SK-N-SH treated with all-trans-retinoic acid at 6 μM for 48 hours (cell line): ENCODE measurements at regions not wholly inside any gene's neighbourhood (a gene's known extent, or its start where the extent isn't known, plus 50 kb on each side); places are given as distances from the start of the nearest gene placed in this dataset.

ENCODE experiments used
- ATAC-seq: fragments of 200-7000 bp; cut with Tn5 transposase; 3 replicates; pipeline ENCODE4 v1.9.1; 2020; ENCODE audit warnings: mild to moderate bottlenecking, moderate library complexity
- ARNTL ChIP-seq: fragments of 450-650 bp; formaldehyde crosslinking; IDR thresholded peaks from 2 replicates; pipeline ENCODE4 v1.5.0; 2020; ENCODE audit warnings: low read depth, mild to moderate bottlenecking, moderate library complexity, borderline replicate concordance
- BACH2 ChIP-seq: fragments of 250-450 bp; sonication (Bioruptor Pico); IDR thresholded peaks from 2 replicates; pipeline ENCODE4 v1.9.0; 2021; ENCODE audit warnings: mild to moderate bottlenecking, borderline replicate concordance
- CREB5 ChIP-seq: fragments of 250-450 bp; sonication (Bioruptor Pico); IDR thresholded peaks from 2 replicates; pipeline ENCODE4 v1.5.1; 2020; ENCODE audit warnings: low read depth, mild to moderate bottlenecking, moderate library complexity
- CSDC2 ChIP-seq: fragments of 250-450 bp; sonication (Bioruptor Pico); IDR thresholded peaks from 2 replicates; pipeline ENCODE4 v1.5.0; 2020; ENCODE audit warnings: mild to moderate bottlenecking, moderate library complexity
- ESRRG ChIP-seq: fragments of 250-450 bp; sonication (Bioruptor Pico); IDR thresholded peaks from 2 replicates; pipeline ENCODE4 v1.6.1; 2021; ENCODE audit warnings: mild to moderate bottlenecking
- GLIS3 ChIP-seq: fragments of 250-450 bp; sonication (Bioruptor Pico); IDR thresholded peaks from 2 replicates; pipeline ENCODE4 v1.5.0; 2020; ENCODE audit warnings: mild to moderate bottlenecking, moderate library complexity
- ISL1 ChIP-seq: fragments of 250-450 bp; sonication (Bioruptor Pico); IDR thresholded peaks from 2 replicates; pipeline ENCODE4 v2.1.2; 2022; ENCODE audit warnings: mild to moderate bottlenecking, moderate library complexity
- OSR1 ChIP-seq: fragments of 250-450 bp; sonication (Bioruptor Pico); IDR thresholded peaks from 2 replicates; pipeline ENCODE4 v1.8.0; 2022; ENCODE audit warnings: moderate library complexity, mild to moderate bottlenecking, inconsistent platforms
- POU6F1 ChIP-seq: fragments of 250-450 bp; sonication (Bioruptor Pico); IDR thresholded peaks from 2 replicates; pipeline ENCODE4 v1.8.0; 2021; ENCODE audit warnings: low read depth, mild to moderate bottlenecking, moderate library complexity, borderline replicate concordance
- PPARA ChIP-seq: fragments of 250-450 bp; sonication (Bioruptor Pico); IDR thresholded peaks from 2 replicates; pipeline ENCODE4 v1.5.0; 2020; ENCODE audit warnings: mild to moderate bottlenecking, borderline replicate concordance
- RARB ChIP-seq: fragments of 250-450 bp; sonication (Bioruptor Pico); IDR thresholded peaks from 2 replicates; pipeline ENCODE4 v1.8.0; 2021; ENCODE audit warnings: mild to moderate bottlenecking, moderate library complexity
- SNAI2 ChIP-seq: fragments of 250-450 bp; sonication (Bioruptor Pico); IDR thresholded peaks from 2 replicates; pipeline ENCODE4 v1.5.0; 2020; ENCODE audit warnings: mild to moderate bottlenecking, moderate library complexity
- TCF4 ChIP-seq: fragments of 250-450 bp; sonication (Bioruptor Pico); IDR thresholded peaks from 2 replicates; pipeline ENCODE4 v1.8.0; 2021; ENCODE audit warnings: mild to moderate bottlenecking, moderate library complexity, borderline replicate concordance
- TOX ChIP-seq: fragments of 250-450 bp; sonication (Bioruptor Pico); IDR thresholded peaks from 2 replicates; pipeline ENCODE4 v1.8.0; 2021; ENCODE audit warnings: mild to moderate bottlenecking, moderate library complexity, borderline replicate concordance
- ZFP3 ChIP-seq: fragments of 250-450 bp; sonication (Bioruptor Pico); IDR thresholded peaks from 2 replicates; pipeline ENCODE4 v1.5.0; 2020; ENCODE audit warnings: mild to moderate bottlenecking, moderate library complexity
- ZFP30 ChIP-seq: fragments of 450-650 bp; formaldehyde crosslinking; IDR thresholded peaks from 2 replicates; pipeline ENCODE4 v1.5.0; 2022; ENCODE audit warnings: mild to moderate bottlenecking, moderate library complexity
- ZNF565 ChIP-seq: fragments of 450-650 bp; formaldehyde crosslinking; conservative IDR thresholded peaks from 2 replicates; pipeline ENCODE4 v1.5.0; 2020; ENCODE audit warnings: low read depth, mild to moderate bottlenecking, moderate library complexity
- ZNF70 ChIP-seq: fragments of 450-650 bp; formaldehyde crosslinking; IDR thresholded peaks from 2 replicates; pipeline ENCODE4 v1.5.0; 2020; ENCODE audit warnings: mild to moderate bottlenecking, moderate library complexity
- ZNF8 ChIP-seq: fragments of 450-650 bp; formaldehyde crosslinking; IDR thresholded peaks from 2 replicates; pipeline ENCODE4 v1.5.0; 2020; ENCODE audit warnings: mild to moderate bottlenecking, moderate library complexity
- TF ChIP-seq, protein P1 (sequence below): fragments of 250-450 bp; sonication (Bioruptor Pico); IDR thresholded peaks from 2 replicates; pipeline ENCODE4 v1.5.1; 2021; ENCODE audit warnings: mild to moderate bottlenecking, moderate library complexity
- TF ChIP-seq, protein P2 (sequence below): fragments of 250-450 bp; sonication (Bioruptor Pico); IDR thresholded peaks from 2 replicates; pipeline ENCODE4 v1.5.0; 2020; ENCODE audit warnings: mild to moderate bottlenecking, moderate library complexity

- TF ChIP-seq BACH2 (no peak), ARNTL (no peak), PPARA (no peak), RARB (CRISPR knock-in tag) (no peak), ZFP3 (CRISPR knock-in tag) (no peak), ZFP30 (no peak), GLIS3 (CRISPR knock-in tag) (no peak)
- ATAC-seq = no peak
Observed at GRCh38 chr18:67433971-67434370, 82.5 kb downstream of the DSEL start.

GRCh38 chr18:67432806-67433205 lies 83.7 kb downstream of the DSEL start:
- ATAC-seq = no peak
- TF ChIP-seq ZNF8 (CRISPR knock-in tag) = no peak
- TF ChIP-seq ISL1 (CRISPR knock-in tag) = no peak
- no peak for TF ChIP-seq ZNF565 (CRISPR knock-in tag)
- TF ChIP-seq ZNF70 (CRISPR knock-in tag) = no peak
- TF ChIP-seq, protein P1, sequence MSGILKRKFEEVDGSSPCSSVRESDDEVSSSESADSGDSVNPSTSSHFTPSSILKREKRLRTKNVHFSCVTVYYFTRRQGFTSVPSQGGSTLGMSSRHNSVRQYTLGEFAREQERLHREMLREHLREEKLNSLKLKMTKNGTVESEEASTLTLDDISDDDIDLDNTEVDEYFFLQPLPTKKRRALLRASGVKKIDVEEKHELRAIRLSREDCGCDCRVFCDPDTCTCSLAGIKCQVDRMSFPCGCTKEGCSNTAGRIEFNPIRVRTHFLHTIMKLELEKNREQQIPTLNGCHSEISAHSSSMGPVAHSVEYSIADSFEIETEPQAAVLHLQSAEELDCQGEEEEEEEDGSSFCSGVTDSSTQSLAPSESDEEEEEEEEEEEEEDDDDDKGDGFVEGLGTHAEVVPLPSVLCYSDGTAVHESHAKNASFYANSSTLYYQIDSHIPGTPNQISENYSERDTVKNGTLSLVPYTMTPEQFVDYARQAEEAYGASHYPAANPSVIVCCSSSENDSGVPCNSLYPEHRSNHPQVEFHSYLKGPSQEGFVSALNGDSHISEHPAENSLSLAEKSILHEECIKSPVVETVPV (CRISPR knock-in tag) = no peak
- TF ChIP-seq CSDC2 (CRISPR knock-in tag) = no peak
- TF ChIP-seq POU6F1 (CRISPR knock-in tag) = no peak
- no peak for TF ChIP-seq ZFP30
- TF ChIP-seq, protein P2, sequence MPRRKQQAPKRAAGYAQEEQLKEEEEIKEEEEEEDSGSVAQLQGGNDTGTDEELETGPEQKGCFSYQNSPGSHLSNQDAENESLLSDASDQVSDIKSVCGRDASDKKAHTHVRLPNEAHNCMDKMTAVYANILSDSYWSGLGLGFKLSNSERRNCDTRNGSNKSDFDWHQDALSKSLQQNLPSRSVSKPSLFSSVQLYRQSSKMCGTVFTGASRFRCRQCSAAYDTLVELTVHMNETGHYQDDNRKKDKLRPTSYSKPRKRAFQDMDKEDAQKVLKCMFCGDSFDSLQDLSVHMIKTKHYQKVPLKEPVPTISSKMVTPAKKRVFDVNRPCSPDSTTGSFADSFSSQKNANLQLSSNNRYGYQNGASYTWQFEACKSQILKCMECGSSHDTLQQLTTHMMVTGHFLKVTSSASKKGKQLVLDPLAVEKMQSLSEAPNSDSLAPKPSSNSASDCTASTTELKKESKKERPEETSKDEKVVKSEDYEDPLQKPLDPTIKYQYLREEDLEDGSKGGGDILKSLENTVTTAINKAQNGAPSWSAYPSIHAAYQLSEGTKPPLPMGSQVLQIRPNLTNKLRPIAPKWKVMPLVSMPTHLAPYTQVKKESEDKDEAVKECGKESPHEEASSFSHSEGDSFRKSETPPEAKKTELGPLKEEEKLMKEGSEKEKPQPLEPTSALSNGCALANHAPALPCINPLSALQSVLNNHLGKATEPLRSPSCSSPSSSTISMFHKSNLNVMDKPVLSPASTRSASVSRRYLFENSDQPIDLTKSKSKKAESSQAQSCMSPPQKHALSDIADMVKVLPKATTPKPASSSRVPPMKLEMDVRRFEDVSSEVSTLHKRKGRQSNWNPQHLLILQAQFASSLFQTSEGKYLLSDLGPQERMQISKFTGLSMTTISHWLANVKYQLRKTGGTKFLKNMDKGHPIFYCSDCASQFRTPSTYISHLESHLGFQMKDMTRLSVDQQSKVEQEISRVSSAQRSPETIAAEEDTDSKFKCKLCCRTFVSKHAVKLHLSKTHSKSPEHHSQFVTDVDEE (CRISPR knock-in tag) = no peak
- no peak for TF ChIP-seq BACH2
- no peak for TF ChIP-seq ESRRG
- TF ChIP-seq TOX (CRISPR knock-in tag) = no peak
- TF ChIP-seq OSR1 (CRISPR knock-in tag) = no peak
- TF ChIP-seq CREB5 (CRISPR knock-in tag) = no peak
- TF ChIP-seq TCF4 (CRISPR knock-in tag) = no peak
- no peak for TF ChIP-seq ZFP3 (CRISPR knock-in tag)
- TF ChIP-seq ARNTL = no peak
- no peak for TF ChIP-seq GLIS3 (CRISPR knock-in tag)
- TF ChIP-seq SNAI2 (CRISPR knock-in tag) = no peak

DNA sequence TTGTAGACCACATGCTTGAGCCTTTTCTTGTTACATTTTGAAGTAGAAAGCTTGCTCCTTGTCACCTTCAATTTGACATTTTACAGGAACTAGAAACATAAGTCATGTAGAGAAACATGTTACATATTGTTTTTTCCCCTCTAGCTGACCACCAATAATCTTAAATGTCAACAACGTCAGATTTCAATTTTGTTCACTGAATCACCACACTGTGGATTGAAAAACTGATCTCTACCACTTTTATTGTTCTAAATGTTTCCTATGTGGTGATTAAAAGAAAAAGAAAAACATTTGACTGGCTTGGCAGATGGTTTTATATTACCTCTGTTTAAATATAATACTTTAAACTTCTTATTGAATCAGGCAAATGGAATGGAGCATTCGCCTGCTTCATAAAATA lies 87.7 kb downstream of the DSEL start:
- peak; percentile 77 for ATAC-seq
- TF ChIP-seq TOX (CRISPR knock-in tag) = peak; percentile 19; the same call in 1 of the 2 replicates
- no peak for TF ChIP-seq GLIS3 (CRISPR knock-in tag)

DNA sequence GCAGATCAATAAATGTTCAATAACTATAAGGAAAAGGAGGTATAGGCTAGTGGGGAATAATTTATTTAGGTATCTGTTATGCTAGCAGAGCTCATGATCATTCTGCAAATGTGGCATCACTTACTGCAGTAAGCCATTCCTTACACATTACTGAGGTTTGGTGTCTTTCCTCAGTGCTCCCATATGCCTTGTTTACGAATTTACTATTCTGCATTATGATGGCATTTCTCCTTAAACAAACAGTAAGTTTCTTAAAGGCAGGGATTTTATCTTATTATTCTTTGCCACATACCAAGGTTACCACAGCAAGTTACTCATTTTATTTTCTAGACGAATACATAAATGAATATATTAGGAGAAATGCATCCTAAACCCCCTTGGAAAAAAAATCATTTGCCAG lies 88.4 kb downstream of the DSEL start:
- ATAC-seq = peak; percentile 42; the same call in 2 of the 3 replicates
- no peak for TF ChIP-seq POU6F1 (CRISPR knock-in tag)
- TF ChIP-seq OSR1 (CRISPR knock-in tag) = no peak
- no peak for TF ChIP-seq BACH2
- TF ChIP-seq TCF4 (CRISPR knock-in tag) = no peak
- TF ChIP-seq ARNTL = no peak
- TF ChIP-seq TOX (CRISPR knock-in tag) = no peak
- no peak for TF ChIP-seq CREB5 (CRISPR knock-in tag)
- no peak for TF ChIP-seq ZFP30
- TF ChIP-seq, protein P2 (CRISPR knock-in tag) = no peak
